GM12874 (cell line): ENCODE measurements at regions not wholly inside any gene's neighbourhood (a gene's known extent, or its start where the extent isn't known, plus 50 kb on each side); places are given as distances from the start of the nearest gene placed in this dataset.

Experiments
- TF ChIP-seq, protein P1 (sequence below): IDR thresholded peaks from 2 replicates; pipeline ENCODE4 v1.5.1; 2011; ENCODE audit warnings: low read depth, mild to moderate bottlenecking, control low read depth, low read length, moderate library complexity; ENCODE audit not compliant: insufficient read depth

- TF ChIP-seq, protein P1, sequence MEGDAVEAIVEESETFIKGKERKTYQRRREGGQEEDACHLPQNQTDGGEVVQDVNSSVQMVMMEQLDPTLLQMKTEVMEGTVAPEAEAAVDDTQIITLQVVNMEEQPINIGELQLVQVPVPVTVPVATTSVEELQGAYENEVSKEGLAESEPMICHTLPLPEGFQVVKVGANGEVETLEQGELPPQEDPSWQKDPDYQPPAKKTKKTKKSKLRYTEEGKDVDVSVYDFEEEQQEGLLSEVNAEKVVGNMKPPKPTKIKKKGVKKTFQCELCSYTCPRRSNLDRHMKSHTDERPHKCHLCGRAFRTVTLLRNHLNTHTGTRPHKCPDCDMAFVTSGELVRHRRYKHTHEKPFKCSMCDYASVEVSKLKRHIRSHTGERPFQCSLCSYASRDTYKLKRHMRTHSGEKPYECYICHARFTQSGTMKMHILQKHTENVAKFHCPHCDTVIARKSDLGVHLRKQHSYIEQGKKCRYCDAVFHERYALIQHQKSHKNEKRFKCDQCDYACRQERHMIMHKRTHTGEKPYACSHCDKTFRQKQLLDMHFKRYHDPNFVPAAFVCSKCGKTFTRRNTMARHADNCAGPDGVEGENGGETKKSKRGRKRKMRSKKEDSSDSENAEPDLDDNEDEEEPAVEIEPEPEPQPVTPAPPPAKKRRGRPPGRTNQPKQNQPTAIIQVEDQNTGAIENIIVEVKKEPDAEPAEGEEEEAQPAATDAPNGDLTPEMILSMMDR = no peak
These were observed 1146.6 kb upstream of the ZEB2 start for GRCh38 chr2:145666552-145666951.

- TF ChIP-seq, protein P1 = no peak
These were observed 1137.3 kb upstream of the ZEB2 start for GRCh38 chr2:145657265-145657664.

DNA sequence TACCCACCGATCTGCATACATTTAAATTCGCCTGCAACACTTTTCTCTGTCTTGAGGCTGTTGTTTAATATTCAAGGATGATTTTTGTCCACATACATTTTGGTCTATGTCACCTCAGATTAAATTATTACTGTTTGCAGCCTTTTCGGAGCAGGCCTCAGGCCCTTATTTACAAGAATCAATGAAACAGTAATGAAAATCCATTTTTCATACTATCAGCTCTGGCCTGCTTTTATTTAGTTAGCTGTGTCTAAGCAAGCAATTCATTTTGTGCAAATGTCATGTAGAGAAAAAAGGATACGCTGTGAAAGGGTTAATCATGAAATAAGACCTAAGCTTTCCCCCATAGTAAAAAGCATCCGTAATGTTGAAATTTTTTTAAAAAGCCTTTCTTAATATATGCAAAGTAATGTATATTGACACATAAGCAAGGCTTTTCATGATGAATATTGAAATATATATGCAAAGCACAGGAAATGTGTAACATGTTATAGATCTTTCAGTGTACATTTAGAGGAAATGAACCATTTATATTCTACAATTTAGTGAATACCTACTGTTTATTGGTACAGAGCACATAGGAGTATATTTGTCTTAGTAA lies 1135.3 kb upstream of the ZEB2 start:
- TF ChIP-seq, protein P1 = no peak

DNA sequence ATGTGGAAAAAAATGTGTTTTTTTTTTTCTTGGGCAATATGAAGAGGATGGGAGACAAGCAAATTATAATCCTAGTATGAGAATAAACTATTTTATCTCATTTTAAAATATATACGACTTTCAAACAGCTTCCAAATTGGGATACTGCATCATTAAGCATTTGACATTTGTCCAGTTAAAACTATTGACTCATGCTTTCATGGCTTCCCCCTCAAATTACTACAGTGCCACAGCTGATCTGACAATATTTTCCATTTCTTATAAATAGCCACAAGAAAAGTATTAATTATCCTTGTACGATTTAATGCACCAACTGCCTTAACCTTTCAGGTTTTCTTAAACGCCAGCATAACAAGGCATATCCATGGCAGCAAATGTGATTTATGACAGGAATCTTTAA lies 1134.8 kb upstream of the ZEB2 start:
- TF ChIP-seq, protein P1 = no peak

DNA sequence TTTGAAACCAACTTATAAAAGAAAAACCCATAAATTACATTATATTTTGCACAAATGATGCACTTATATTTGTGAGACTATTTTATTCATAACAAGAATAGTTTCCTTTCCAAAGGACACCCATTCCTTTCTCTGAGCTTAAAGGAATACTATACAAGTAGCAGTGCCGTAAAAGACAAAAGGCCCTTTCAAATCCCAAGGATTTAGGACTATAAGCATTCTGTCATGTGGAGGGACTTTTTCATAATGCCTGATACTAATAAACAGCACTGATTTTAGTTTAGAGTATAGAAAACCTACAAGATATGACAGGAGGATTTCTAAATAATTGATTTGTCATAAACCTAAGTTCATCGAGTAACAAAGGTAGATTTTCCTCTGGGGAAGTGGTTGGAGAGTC lies 1134.2 kb upstream of the ZEB2 start:
- TF ChIP-seq, protein P1 = no peak

GRCh38 chr2:145653553-145653952 lies 1133.6 kb upstream of the ZEB2 start:
- TF ChIP-seq, protein P1 = no peak

- TF ChIP-seq, protein P1 = no peak
These were observed 1132.9 kb upstream of the ZEB2 start for GRCh38 chr2:145652571-145653545.
